Activated CD4-positive, CD25-positive, alpha-beta regulatory T cell (primary cell): ENCODE measurements at regions not wholly inside any gene's neighbourhood (a gene's known extent, or its start where the extent isn't known, plus 50 kb on each side); places are given as distances from the start of the nearest gene placed in this dataset.
"Not testable (repeated sequence)": the region's sequence is repeated elsewhere in the genome, so short reads cannot be mapped to it uniquely, and the experiment has no call there.

ENCODE experiments used
- DNase-seq, 4 experiments: peaks; one replicate each; lab custom pipeline; 2025; lab: John Stamatoyannopoulos, UW

GRCh38 chr10:81576336-81576735, 298.7 kb upstream of the NRG3 start:
- DNase-seq = no peak

- no peak for DNase-seq
These were observed 280.0 kb upstream of the NRG3 start for GRCh38 chr10:81594991-81595390.

DNA sequence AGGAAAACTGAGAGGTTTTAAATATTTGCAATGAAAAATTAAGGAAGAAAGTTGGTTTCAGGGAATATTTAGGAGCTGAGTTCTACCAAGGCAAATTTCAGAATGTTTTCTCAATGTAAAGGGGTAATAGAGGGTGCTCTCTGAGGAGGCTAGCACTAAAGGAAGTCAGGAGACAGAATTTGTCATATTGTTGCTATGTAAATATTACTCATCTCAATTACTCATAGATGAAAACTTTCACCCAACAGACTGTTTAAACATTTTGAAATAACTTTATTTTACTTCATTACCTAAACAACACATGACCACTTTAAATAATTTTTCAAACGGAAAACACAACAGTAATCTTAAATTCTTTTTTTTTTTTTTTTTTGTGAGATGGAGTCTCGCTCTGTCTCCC, 274.8 kb upstream of the NRG3 start:
- DNase-seq = no peak

DNA sequence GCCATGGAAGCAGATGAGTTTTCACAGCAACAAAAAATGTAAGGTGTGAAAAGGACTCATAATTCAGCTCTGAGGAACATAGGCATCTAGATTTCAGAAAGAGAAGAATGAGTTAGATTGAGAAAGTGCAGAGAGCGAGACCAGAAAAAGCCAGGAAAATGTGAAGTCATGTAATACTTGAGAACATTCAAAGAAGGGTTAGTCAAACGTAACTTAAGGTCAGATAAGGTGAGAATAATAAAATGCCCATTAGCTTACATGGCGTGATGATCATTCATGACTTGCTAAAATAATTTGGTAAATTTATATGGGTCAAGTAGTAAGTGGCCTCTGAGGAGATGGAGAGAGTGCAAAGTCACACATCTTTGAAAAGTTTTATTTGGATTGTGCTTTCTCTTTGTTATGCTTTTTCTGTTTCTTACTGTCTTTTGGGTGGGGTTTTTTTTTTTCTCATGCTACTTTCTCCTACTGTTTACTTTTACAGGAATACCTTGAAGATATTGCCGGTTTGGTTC, 271.8 kb upstream of the NRG3 start:
- no peak for DNase-seq

GRCh38 chr10:81644485-81644884, 230.5 kb upstream of the NRG3 start:
- DNase-seq = not testable (repeated sequence)

GRCh38 chr10:81655986-81656385, 219.0 kb upstream of the NRG3 start:
- no peak for DNase-seq

- DNase-seq = no peak
These were observed 212.2 kb upstream of the NRG3 start for GRCh38 chr10:81662837-81663236.

- not testable (repeated sequence) for DNase-seq
These were observed 210.2 kb upstream of the NRG3 start for GRCh38 chr10:81664800-81665199.

DNA sequence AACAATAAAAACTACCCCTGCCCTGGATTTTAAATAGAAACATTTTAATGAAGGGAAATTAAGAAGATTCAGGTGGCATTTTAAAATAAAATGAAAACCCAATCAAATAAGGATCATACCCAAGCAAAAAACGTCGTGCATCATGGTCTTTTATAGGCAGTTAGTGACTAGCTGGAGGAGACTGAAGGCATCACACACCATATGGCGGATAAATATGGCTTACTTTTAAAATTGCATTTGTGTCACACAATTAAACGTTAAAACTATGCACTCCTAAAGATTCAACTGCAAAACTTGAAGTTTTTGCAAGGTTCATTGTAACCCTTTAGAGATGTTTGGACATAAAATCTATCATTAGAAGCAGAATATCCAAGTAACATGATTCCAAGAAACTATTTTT, 200.1 kb upstream of the NRG3 start:
- DNase-seq = no peak

DNA sequence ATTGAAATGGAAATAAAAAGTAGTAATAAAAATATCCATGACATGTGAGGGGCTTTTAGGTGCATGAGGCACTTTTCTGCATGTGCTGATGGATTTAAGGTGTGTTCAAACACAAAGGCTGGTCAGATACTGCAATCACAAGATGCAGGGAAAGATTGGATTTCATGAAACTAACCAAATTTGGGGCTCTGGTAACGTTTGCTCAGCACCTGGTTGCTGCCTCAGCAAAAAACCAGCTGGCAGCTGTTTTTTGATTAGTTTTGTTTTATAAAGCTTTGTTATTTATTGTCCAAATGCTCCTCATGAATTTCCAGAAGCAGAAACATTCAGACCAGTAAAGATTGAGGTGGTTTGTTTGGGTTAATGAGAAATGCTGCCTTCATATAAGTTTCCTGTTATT, 195.7 kb upstream of the NRG3 start:
- no peak for DNase-seq

DNA sequence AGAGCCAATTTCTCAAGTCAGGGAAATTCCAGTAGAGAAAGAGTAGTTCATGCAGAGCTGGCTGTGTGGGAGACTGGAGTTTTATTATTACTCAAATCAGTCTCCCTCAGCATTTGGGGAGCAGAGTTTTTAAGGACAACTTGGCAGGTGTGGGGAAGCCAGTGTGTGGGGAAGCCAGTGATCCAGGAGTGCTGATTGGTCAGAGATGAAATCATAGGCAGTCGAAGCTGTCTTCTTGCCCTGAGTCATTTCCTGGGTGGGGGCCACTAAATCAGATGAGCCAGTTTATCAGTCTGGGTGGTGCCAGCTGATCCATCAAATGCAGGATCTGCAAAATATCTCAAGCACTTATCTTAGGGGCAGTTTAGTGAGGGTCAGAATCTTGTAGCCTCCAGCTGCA, 194.6 kb upstream of the NRG3 start:
- no peak for DNase-seq

DNA sequence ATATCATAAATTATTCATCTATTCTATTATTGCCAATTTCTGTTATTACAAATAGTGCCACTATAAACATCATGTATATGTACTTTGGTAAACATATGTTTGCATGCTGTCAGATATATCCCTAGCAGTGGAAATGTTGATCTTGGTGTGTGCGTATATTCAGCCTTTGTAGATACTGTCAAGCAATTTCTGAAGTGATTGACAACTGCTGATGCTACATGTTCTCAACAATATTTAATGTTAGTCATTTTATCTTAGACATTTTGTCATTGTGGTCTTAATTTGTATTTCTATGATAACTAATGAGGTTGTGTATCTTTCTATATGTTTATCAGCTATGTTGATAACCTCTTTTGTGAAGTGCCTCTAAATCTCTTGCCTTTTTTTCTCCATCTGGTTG, 186.5 kb upstream of the NRG3 start:
- DNase-seq = no peak

DNA sequence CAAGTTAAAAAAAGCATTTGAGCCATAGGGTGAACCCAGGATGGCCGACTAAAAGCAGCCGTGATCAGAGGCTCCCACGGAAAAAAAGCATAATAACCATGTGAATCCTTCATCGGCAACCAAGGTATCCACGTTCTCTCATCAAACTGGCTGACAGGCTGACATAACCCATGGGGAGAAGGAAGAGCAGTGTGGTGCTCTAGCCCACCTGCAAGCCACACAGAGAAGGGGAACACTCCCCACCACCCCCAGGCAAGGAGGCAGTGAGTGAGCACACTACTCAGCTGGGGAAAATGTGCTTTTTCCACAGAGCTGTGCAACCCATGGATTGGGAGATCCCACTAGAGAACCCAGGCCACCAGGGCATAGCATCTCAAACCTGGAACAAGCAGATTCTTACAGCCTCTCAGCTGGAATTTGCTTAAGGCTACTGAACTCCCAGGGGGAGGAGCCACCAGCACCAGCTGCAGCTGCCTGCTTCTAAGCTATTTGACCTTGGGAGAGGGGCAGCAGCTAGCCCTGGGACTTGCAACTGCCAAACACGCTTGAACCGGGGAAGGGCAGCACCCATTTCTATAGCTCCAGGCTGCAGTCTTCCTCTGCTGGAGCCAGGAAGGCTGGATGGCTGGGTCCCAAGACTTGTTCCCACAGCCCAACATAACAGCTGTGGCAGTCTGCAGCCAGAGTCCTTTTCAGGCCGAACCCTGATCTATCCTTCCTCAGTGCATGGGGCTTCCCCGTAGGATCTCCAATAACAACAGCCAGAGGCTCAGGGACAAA, 178.2 kb upstream of the NRG3 start:
- no peak for DNase-seq

DNA sequence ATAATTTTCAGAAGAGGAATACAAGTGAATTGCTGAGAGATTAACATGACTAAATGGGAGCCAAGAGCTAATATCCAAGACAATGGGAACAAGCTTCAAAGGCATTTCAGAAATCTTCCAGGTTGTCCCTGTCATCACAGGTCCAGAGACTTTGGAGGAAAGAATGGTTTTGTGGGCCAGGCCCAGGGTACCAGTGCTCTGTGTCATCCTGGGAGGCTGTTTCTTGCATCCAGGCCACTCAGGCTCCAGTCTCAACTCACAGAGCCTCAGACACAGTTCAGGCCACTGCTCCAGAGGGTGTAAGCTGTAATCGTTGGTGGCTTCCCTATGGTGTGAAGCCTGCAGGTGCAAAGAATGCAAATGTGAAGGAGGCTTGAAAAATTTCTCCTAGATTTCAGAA, 170.4 kb upstream of the NRG3 start:
- no peak for DNase-seq

- no peak for DNase-seq
These were observed 166.6 kb upstream of the NRG3 start for GRCh38 chr10:81708416-81708815.

DNA sequence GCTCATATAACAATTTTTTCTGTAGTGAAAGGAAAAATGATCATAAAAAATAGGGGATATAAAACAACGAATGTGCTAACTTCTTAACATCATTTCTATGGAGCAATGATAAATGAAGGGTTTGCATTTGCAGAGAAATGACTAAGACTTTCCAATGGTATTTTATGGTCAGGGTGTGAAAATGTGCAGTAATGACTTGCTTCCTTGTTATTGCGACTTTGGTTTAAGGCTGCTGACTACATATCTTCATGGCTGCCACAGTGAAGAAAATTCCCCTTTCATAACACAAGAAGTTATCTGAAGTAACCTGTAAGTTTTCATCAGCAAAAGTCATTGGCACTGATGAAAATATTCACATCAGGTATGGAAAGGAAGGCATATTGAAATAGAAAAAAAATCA, 166.1 kb upstream of the NRG3 start:
- no peak for DNase-seq

GRCh38 chr10:81722399-81722798, 152.6 kb upstream of the NRG3 start:
- no peak for DNase-seq

GRCh38 chr10:81724431-81724830, 150.6 kb upstream of the NRG3 start:
- DNase-seq = no peak

GRCh38 chr10:81725851-81726250, 149.1 kb upstream of the NRG3 start:
- DNase-seq = no peak

DNA sequence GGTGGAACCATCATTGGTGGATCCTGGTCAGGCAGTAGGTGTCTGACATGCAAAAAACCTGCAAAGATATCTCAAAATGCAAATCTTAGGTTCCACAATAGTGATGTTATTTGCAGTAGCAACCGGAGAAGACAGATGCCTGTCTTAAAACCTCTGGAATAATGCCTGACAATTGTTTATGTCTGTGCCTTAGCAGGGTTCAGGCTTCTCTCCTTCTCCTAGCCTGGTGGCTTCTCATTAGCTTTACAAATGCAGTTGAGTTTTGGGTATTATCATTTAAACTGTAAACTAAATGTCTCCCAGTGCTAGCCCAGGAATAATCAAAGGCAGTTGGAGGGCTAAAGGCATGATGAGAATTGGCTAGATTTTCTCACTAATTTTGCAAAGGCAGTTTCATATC, 146.3 kb upstream of the NRG3 start:
- DNase-seq = no peak

DNA sequence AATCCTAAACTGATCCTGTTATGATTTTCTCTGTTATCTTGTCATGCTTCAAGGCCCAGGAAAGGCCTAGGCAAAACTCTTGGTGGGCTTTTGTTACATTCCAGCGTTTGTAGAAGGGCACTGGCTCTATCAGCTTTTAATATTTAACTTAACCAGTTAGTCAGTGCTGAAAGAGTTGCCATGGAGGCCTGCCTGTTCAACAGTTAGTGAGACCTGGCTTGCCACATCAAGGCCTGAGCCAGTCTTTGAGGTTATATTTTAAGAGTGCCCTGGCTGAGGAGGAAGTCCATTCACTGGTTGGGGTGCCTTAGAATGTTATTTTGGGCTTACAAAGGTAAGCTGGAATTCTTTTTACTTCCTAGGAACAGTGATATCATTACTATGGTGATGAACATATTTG, 144.1 kb upstream of the NRG3 start:
- no peak for DNase-seq

GRCh38 chr10:81733542-81733941, 141.5 kb upstream of the NRG3 start:
- no peak for DNase-seq

DNA sequence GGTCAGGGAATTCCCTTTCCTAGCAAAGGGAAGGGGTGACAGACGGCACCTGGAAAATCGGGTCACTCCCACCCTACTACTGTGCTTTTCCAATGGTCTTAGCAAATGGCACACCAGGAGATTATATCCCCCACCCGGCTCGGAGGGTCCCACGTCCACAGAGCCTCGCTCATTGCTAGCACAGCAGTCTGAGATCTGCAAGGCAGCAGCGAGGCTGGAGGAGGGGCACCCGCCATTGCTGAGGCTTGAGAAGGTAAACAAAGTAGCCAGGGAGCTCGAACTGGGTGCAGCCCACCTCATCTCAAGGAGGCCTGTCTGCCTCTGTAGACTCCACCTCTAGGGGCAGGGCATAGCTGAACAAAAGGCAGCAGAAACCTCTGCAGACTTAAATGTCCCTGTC, 139.8 kb upstream of the NRG3 start:
- DNase-seq = not testable (repeated sequence)

GRCh38 chr10:81759111-81759510, 115.9 kb upstream of the NRG3 start:
- no peak for DNase-seq
